Natural killer cell (primary cell): ENCODE measurements at regions not wholly inside any gene's neighbourhood (a gene's known extent, or its start where the extent isn't known, plus 50 kb on each side); places are given as distances from the start of the nearest gene placed in this dataset.

Source experiments
- ATAC-seq, 3 donors: fragments of 150-1000 bp in 2 of 3; fragments of 200-7000 bp in 1 of 3; cut with Tn5 transposase; 1 replicate in 1 of 3; 2 replicates in 2 of 3; pipeline ENCODE4 v1.10.0; 2021; ENCODE audit warnings: mild to moderate bottlenecking in 2 of 3, moderate library complexity in 2 of 3
- DNase-seq, 2 donors: peaks; one replicate each; pipeline versions ENCODE4 v3.0.0 to v3.0.0-alpha.2; 2013 to 2021; ENCODE audit warnings: mixed read lengths in 1 of 2
- H3K27ac ChIP-seq: one replicate; pipeline ENCODE4 v1.5.1; 2013; ENCODE audit warnings: mild to moderate bottlenecking, low read length
- H3K27me3 ChIP-seq: one replicate; pipeline ENCODE4 v1.6.1; 2013; ENCODE audit warnings: low read length; ENCODE audit not compliant: control insufficient read depth, insufficient read depth
- H3K36me3 ChIP-seq: one replicate; pipeline ENCODE4 v1.6.1; 2013; ENCODE audit warnings: low read length; ENCODE audit not compliant: control insufficient read depth, insufficient read depth
- H3K4me1 ChIP-seq: one replicate; pipeline ENCODE4 v1.6.1; 2013; ENCODE audit warnings: low read length; ENCODE audit not compliant: control insufficient read depth, insufficient read depth
- H3K4me3 ChIP-seq: one replicate; pipeline ENCODE4 v1.5.1; 2013; ENCODE audit warnings: low read length
- H3K9me3 ChIP-seq: one replicate; pipeline ENCODE4 v1.6.1; 2013; ENCODE audit warnings: low read length; ENCODE audit not compliant: control insufficient read depth, insufficient read depth
- H3K27ac Mint-ChIP-seq, 2 donors: one replicate each; pipeline ENCODE4 v1.8.0; 2022; ENCODE audit warnings: mild to moderate bottlenecking in 2 of 2, mixed read lengths in 2 of 2, moderate library complexity in 1 of 2
- H3K27me3 Mint-ChIP-seq, 2 donors: one replicate each; pipeline ENCODE4 v1.8.0; 2022; ENCODE audit warnings: low read depth in 2 of 2, mixed read lengths in 2 of 2
- H3K36me3 Mint-ChIP-seq: one replicate; pipeline ENCODE4 v1.8.0; 2022; ENCODE audit warnings: mixed read lengths
- H3K4me1 Mint-ChIP-seq, 2 donors: one replicate each; pipeline ENCODE4 v1.8.0; 2022; ENCODE audit warnings: mixed read lengths in 2 of 2
- H3K4me3 Mint-ChIP-seq: one replicate; pipeline ENCODE4 v1.8.0; 2022; ENCODE audit warnings: mild to moderate bottlenecking, moderate library complexity, mixed read lengths
- H3K9me3 Mint-ChIP-seq, 2 donors: one replicate each; pipeline ENCODE4 v1.8.0; 2022; ENCODE audit warnings: mixed read lengths in 2 of 2
- WGBS: methylation state at CpG from one replicate; pipeline ENCODE4 v1.1.7; 2013; ENCODE audit warnings: missing lambda C conversion rate; ENCODE audit not compliant: insufficient coverage; 5-methylcytosine and 5-hydroxymethylcytosine counted together
- intact Hi-C: fragments of 100-400 bp; cut with micrococcal nuclease; formaldehyde crosslinking; loops from one replicate; pipeline ENCODE4 v1.14.2; 2022
- TF ChIP-seq, protein P1 (sequence below): fragments of 200-600 bp; IDR thresholded peaks from one replicate; pipeline ENCODE4 v1.8.0; 2022; ENCODE audit warnings: antibody characterized with exemption

DNA sequence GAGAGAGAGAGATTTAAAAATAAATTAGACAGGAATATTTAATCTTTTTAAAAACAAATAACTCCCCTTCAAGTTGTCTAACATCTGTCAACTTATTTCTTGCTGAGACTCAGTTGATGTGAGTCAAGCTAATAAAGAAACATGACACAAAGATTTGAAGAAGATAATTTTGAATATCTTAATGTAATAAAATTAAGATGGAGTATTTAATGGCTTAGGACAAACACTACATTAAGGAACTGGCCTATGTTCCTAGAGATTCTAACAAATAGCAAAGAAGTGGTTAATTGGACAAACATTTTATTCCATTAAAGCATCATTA, 134.0 kb downstream of the INSIG2 start:
- H3K27me3 ChIP-seq: peaks cover 48% of the 10 kb centered on the region
- H3K36me3 Mint-ChIP-seq: no peaks in the 10 kb centered on the region
- intact Hi-C loops: loop anchor here (1.0 kb wide), 1 partner anchor 633 kb away; no protein-coding TSS in a partner anchor

DNA sequence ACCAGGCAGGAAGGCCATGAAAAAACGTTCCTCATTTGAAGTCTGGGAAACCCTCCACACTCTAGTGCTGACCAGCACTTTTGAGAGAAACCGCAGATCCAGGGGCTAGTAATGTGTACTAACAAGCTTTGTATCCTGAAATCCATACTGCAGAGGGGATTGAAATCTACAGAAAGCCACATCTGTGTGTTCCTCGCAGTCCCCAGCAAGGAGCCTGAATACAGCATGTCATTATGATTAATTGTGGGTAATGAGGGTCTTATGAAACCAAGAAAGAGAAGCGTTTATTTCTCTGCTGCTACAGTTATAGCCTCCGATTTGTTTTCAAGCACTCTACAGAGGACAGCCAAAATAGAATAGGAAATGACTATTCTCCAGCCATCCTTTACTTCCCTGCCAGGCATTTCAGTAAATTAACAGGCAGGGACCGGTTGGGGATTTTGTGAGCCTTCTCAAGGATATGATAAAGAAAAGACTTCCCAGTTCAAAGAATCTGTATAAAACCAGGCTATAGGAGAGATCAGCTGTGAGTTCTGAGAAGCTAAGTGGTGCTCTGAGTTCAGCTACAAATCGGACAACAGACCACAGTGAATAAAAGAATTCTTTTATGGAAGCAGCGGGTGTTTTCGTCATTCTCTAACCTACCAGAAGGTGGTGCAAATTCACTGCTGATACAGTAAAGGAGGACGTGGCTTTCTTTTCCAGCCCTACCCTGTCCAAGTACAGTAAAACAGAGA, 133.4 kb downstream of the INSIG2 start:
- Histone ChIP-seq H3K27ac (no peak overlapping the region), H3K27me3 (peaks cover 48% of the 10 kb centered on the region), H3K4me3 (no peak overlapping the region), H3K9me3 (no peaks in the 10 kb centered on the region), H3K36me3 (no peaks in the 10 kb centered on the region), H3K4me1 (peaks cover 17% of the 10 kb centered on the region)
- Mint-ChIP-seq H3K4me1 (peaks cover 25 to 35% of the 10 kb centered on the region in 2 donors), H3K27me3 (peaks cover 56 to 73% of the 10 kb centered on the region in 2 donors), H3K9me3 (no peaks in the 10 kb centered on the region), H3K4me3 (peak overlapping the region; percentile 56), H3K36me3 (no peaks in the 10 kb centered on the region), H3K27ac (peak overlapping the region in 1 of 2 donors; percentile 14)
- TF ChIP-seq, protein P1, sequence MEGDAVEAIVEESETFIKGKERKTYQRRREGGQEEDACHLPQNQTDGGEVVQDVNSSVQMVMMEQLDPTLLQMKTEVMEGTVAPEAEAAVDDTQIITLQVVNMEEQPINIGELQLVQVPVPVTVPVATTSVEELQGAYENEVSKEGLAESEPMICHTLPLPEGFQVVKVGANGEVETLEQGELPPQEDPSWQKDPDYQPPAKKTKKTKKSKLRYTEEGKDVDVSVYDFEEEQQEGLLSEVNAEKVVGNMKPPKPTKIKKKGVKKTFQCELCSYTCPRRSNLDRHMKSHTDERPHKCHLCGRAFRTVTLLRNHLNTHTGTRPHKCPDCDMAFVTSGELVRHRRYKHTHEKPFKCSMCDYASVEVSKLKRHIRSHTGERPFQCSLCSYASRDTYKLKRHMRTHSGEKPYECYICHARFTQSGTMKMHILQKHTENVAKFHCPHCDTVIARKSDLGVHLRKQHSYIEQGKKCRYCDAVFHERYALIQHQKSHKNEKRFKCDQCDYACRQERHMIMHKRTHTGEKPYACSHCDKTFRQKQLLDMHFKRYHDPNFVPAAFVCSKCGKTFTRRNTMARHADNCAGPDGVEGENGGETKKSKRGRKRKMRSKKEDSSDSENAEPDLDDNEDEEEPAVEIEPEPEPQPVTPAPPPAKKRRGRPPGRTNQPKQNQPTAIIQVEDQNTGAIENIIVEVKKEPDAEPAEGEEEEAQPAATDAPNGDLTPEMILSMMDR: peak; percentile 80
- intact Hi-C loops: loop anchor here (1.0 kb wide), 1 partner anchor 634 kb away; no protein-coding TSS in a partner anchor
- 14% methylated on average over 8 of the region's 10 CpGs for WGBS
- ATAC-seq (peak; percentile 73), DNase-seq (peak in 1 of 2 donors; percentile 78)

More for the DNA sequence above, 134.0 kb downstream of the INSIG2 start:
- peaks cover 25 to 35% of the 10 kb centered on the region in 2 donors for H3K4me1 Mint-ChIP-seq
- no peak overlapping the region for H3K27ac ChIP-seq
- peaks cover 58 to 69% of the 10 kb centered on the region in 2 donors for H3K27me3 Mint-ChIP-seq
- peak overlapping the region; percentile 93 for H3K4me3 Mint-ChIP-seq
- H3K4me3 ChIP-seq: no peak overlapping the region
- TF ChIP-seq, protein P1: peak; percentile 40
- H3K36me3 ChIP-seq: no peaks in the 10 kb centered on the region
- ATAC-seq: no peak
- H3K27ac Mint-ChIP-seq: peak overlapping the region in 1 of 2 donors; percentile 14
- H3K4me1 ChIP-seq: peaks cover 17% of the 10 kb centered on the region
- H3K9me3 ChIP-seq: no peaks in the 10 kb centered on the region
- no peaks in the 10 kb centered on the region for H3K9me3 Mint-ChIP-seq
- no peak for DNase-seq

DNA sequence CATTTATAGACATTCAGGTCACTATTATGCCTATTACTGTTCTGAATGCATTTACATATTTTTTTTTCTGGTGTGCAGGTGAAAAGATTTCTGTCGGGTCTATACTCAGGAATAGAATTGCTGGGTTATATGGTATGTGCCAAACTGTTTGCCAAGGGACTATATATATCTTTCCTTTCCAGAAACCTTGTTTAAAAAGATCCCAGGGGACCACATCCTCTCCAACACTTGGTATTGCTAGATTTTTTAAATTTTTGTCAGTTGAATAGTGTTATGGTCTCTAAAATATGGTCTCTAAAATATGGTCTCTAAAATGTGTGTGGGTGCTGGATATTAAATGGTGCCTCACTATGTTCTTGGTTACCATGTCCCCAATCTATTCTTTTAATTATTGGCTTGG, 131.3 kb downstream of the INSIG2 start:
- no peaks in the 10 kb centered on the region for H3K9me3 ChIP-seq
- Mint-ChIP-seq H3K36me3 (no peaks in the 10 kb centered on the region), H3K27me3 (peaks cover 46 to 72% of the 10 kb centered on the region in 2 donors), H3K27ac (no peak overlapping the region), H3K9me3 (no peaks in the 10 kb centered on the region), H3K4me1 (peaks cover 19 to 24% of the 10 kb centered on the region in 2 donors), H3K4me3 (no peak overlapping the region)
- no peak for DNase-seq
- TF ChIP-seq, protein P1: no peak
- H3K4me3 ChIP-seq: no peak overlapping the region
- H3K27ac ChIP-seq: no peak overlapping the region
- no peak for ATAC-seq
- peaks cover 13% of the 10 kb centered on the region for H3K4me1 ChIP-seq
- H3K27me3 ChIP-seq: peaks cover 46% of the 10 kb centered on the region
- intact Hi-C loops: no loop called here
- 67% methylated on average over 1 of the region's 1 CpG for WGBS
- no peaks in the 10 kb centered on the region for H3K36me3 ChIP-seq

DNA sequence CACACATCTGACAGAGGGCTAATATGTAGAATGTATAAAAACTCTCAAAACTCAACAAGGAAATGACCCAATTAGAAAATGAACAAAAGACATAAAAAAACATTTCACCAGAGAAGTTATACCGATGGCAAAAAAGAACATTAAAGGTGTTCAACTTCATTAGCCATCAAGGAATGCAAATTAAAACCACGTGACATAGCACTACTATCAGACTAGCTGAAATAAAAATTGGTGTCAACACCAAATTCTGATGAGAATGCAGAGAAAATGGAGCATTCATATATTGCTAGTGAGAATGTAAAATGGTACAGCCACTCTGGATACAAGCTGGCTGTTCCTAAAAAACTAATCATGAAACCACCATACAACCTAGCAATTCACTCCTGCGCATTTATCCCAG, 128.0 kb downstream of the INSIG2 start:
- no peaks in the 10 kb centered on the region for H3K4me1 Mint-ChIP-seq
- Histone ChIP-seq H3K27me3 (peaks cover 35% of the 10 kb centered on the region), H3K9me3 (no peaks in the 10 kb centered on the region), H3K36me3 (no peaks in the 10 kb centered on the region), H3K27ac (no peak overlapping the region), H3K4me3 (no peak overlapping the region), H3K4me1 (no peaks in the 10 kb centered on the region)
- no peaks in the 10 kb centered on the region for H3K9me3 Mint-ChIP-seq
- H3K36me3 Mint-ChIP-seq: no peaks in the 10 kb centered on the region
- TF ChIP-seq, protein P1: no peak
- no peak overlapping the region for H3K4me3 Mint-ChIP-seq
- H3K27ac Mint-ChIP-seq: no peak overlapping the region
- intact Hi-C loops: no loop called here
- ATAC-seq (no peak), DNase-seq (no peak)
- peaks cover 43 to 75% of the 10 kb centered on the region in 2 donors for H3K27me3 Mint-ChIP-seq
- WGBS: 63% methylated on average over 2 of the region's 3 CpGs
